ENCODE measurements at regions not wholly inside any gene's neighbourhood (a gene's known extent, or its start where the extent isn't known, plus 50 kb on each side); places are given as distances from the start of the nearest gene placed in this dataset.

- no peak for DNase-seq (ENCODE audit: low read depth in 2 of 2)
Observed at GRCh38 chr6:14455876-14456648, 338.5 kb downstream of the CD83 start.

GRCh38 chr6:14456941-14457340, 339.4 kb downstream of the CD83 start:
- no peak for DNase-seq (ENCODE audit: low read depth in 2 of 2)

GRCh38 chr6:14458669-14459266, 341.2 kb downstream of the CD83 start:
- DNase-seq (ENCODE audit: low read depth in 2 of 2) = no peak

GRCh38 chr6:14459315-14459714, 341.7 kb downstream of the CD83 start:
- no peak for DNase-seq (ENCODE audit: low read depth in 2 of 2)

- DNase-seq (ENCODE audit: low read depth in 2 of 2) = no peak
Observed at GRCh38 chr6:14460556-14460955, 343.0 kb downstream of the CD83 start.

- no peak for DNase-seq (ENCODE audit: low read depth in 2 of 2)
Observed at GRCh38 chr6:14462135-14462534, 344.6 kb downstream of the CD83 start.

- DNase-seq (ENCODE audit: low read depth in 2 of 2) = no peak
Observed at GRCh38 chr6:14462566-14462965, 345.0 kb downstream of the CD83 start.

- DNase-seq (ENCODE audit: low read depth in 2 of 2) = no peak
Observed at GRCh38 chr6:14463110-14463509, 345.5 kb downstream of the CD83 start.

GRCh38 chr6:14464055-14464454, 346.5 kb downstream of the CD83 start:
- no peak for DNase-seq (ENCODE audit: low read depth in 2 of 2)

GRCh38 chr6:14464716-14465115, 347.1 kb downstream of the CD83 start:
- DNase-seq (ENCODE audit: low read depth in 2 of 2) = no peak

GRCh38 chr6:14466278-14466677, 348.7 kb downstream of the CD83 start:
- no peak for DNase-seq (ENCODE audit: low read depth in 2 of 2)

GRCh38 chr6:14467591-14467990, 350.0 kb downstream of the CD83 start:
- no peak for DNase-seq (ENCODE audit: low read depth in 2 of 2)

GRCh38 chr6:14468647-14469321, 351.2 kb downstream of the CD83 start:
- no peak for DNase-seq (ENCODE audit: low read depth in 2 of 2)

GRCh38 chr6:14470101-14470500, 352.5 kb downstream of the CD83 start:
- no peak for DNase-seq (ENCODE audit: low read depth in 2 of 2)

- DNase-seq (ENCODE audit: low read depth in 2 of 2) = no peak
Observed at GRCh38 chr6:14470671-14471070, 353.1 kb downstream of the CD83 start.

- no peak for DNase-seq (ENCODE audit: low read depth in 2 of 2)
Observed at GRCh38 chr6:14472255-14472985, 354.8 kb downstream of the CD83 start.

- DNase-seq (ENCODE audit: low read depth in 2 of 2) = no peak
Observed at GRCh38 chr6:14472986-14473337, 355.4 kb downstream of the CD83 start.

- no peak for DNase-seq (ENCODE audit: low read depth in 2 of 2)
Observed at GRCh38 chr6:14474816-14475215, 357.2 kb downstream of the CD83 start.

GRCh38 chr6:14475306-14475705, 357.7 kb downstream of the CD83 start:
- DNase-seq (ENCODE audit: low read depth in 2 of 2) = no peak

- no peak for DNase-seq (ENCODE audit: low read depth in 2 of 2)
Observed at GRCh38 chr6:14476793-14477531, 359.4 kb downstream of the CD83 start.

GRCh38 chr6:14477559-14477958, 360.0 kb downstream of the CD83 start:
- DNase-seq (ENCODE audit: low read depth in 2 of 2) = no peak

Measured in stimulated activated CD4-positive, alpha-beta T cell treated with anti-CD3 and anti-CD28 coated beads, Interleukin-1b, Interleukin-23, amount 100 ng/mL, for 1 hour (primary cell).